Coronary artery (tissue), 2 donors: ENCODE measurements at regions not wholly inside any gene's neighbourhood (a gene's known extent, or its start where the extent isn't known, plus 50 kb on each side); places are given as distances from the start of the nearest gene placed in this dataset.
"Not testable (repeated sequence)": the region's sequence is repeated elsewhere in the genome, so short reads cannot be mapped to it uniquely, and the experiment has no call there.

ENCODE experiments used
- DNase-seq: peaks from one replicate; pipeline ENCODE4 v3.0.0-alpha.2; 2017; ENCODE audit warnings: low spot score
- H3K27ac ChIP-seq, 2 donors: fragments of 200-600 bp; sonication (generic); one replicate each; pipeline ENCODE4 v1.5.1; 2016 to 2019
- H3K4me3 ChIP-seq: fragments of 200-600 bp; sonication (generic); 2 replicates; pipeline ENCODE4 v1.5.1; 2016; ENCODE audit warnings: mild to moderate bottlenecking, moderate library complexity
- TF ChIP-seq, protein P1 (sequence below): fragments of 200-600 bp; sonication (generic); IDR thresholded peaks from one replicate; pipeline ENCODE4 v1.5.1; 2019; ENCODE audit warnings: antibody characterized with exemption

DNA sequence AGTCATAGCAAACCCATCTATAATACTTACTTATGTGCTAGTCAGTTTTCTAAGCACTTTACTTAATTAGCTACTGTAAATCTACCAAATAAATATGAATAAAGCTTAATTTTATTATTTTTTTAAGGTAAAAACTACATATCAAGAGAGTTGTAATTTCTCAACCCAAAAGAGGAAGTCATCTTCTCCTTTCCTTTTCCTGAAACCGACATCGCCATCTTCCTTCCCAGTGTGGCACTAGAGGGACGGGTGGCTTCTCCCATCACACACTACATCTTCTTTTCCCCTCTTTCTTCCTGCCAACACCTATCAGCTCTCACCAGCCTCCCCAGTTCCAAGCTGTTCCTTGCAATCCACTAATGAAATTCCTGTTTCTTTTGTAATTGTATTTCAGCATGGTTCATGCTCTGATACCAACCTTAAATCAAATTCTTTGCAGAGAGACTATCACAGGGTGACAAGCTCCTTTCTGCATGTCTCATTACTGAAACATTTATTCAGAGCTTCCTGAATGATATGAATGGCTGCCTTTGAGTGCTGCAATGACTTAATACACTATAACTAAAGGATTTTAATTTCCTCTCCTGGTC is 251.6 kb upstream of the FAM78B start:
- Histone ChIP-seq H3K4me3 (no peak overlapping the region), H3K27ac (no peak overlapping the region)
- no peak for DNase-seq
- TF ChIP-seq, protein P1, sequence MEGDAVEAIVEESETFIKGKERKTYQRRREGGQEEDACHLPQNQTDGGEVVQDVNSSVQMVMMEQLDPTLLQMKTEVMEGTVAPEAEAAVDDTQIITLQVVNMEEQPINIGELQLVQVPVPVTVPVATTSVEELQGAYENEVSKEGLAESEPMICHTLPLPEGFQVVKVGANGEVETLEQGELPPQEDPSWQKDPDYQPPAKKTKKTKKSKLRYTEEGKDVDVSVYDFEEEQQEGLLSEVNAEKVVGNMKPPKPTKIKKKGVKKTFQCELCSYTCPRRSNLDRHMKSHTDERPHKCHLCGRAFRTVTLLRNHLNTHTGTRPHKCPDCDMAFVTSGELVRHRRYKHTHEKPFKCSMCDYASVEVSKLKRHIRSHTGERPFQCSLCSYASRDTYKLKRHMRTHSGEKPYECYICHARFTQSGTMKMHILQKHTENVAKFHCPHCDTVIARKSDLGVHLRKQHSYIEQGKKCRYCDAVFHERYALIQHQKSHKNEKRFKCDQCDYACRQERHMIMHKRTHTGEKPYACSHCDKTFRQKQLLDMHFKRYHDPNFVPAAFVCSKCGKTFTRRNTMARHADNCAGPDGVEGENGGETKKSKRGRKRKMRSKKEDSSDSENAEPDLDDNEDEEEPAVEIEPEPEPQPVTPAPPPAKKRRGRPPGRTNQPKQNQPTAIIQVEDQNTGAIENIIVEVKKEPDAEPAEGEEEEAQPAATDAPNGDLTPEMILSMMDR = no peak

- not testable (repeated sequence) for H3K4me3 ChIP-seq, DNase-seq
These were observed 255.8 kb upstream of the FAM78B start for GRCh38 chr1:166422586-166422985.

DNA sequence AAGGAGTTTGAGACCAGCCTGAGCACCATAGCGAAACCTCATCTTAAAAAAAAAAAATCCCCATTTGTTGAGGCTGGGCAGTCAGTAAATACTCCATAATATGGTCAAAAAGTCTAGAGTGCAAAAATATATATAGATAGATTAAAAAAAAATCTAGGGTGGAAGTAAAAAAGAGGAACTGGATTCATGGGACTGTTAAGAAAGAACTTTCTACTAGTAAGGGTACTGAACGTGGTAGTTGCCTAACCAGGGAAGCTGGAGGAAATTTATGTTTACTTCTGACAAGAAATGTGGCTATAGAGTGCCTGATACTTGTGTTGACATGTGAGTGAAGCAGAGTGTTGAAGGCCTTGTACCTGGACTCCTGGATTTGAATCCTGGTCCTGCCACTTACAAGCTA is 265.9 kb upstream of the FAM78B start:
- H3K27ac ChIP-seq = no peak overlapping the region
- H3K4me3 ChIP-seq = no peak overlapping the region
- no peak for DNase-seq
- TF ChIP-seq, protein P1 = no peak

More at GRCh38 chr1:166422586-166422985, 255.8 kb upstream of the FAM78B start:
- H3K27ac ChIP-seq = not testable (repeated sequence)

GRCh38 chr1:166433404-166434304 is 266.9 kb upstream of the FAM78B start:
- not testable (repeated sequence) for H3K27ac ChIP-seq, DNase-seq, H3K4me3 ChIP-seq

DNA sequence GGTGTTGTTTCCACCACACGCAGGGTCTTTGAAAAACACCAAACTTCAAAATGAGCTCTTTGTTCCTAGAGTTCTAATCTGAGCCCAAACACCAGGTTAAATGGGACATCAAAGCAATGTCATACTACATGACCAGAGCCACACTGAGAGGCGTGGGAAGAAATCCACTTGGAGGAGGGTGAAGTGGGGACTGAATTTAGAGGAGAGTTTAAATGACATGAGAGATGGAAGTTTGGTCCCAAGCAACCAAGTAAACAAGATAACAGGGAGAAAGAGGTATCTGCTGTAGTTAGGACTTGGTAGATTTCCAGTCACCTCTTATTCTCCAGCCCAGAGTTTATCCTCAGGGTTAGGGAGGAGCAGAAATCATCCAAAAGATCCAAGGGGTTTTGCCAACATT is 290.9 kb upstream of the FAM78B start:
- DNase-seq = no peak
- TF ChIP-seq, protein P1 = no peak
- Histone ChIP-seq H3K27ac (no peak overlapping the region), H3K4me3 (no peak overlapping the region)

- H3K27ac ChIP-seq = no peak overlapping the region
- DNase-seq = no peak
- TF ChIP-seq, protein P1 = no peak
- H3K4me3 ChIP-seq = no peak overlapping the region
These were observed 297.5 kb upstream of the FAM78B start for GRCh38 chr1:166464333-166464732.

- TF ChIP-seq, protein P1 = no peak
- no peak for DNase-seq
- Histone ChIP-seq H3K27ac (no peak overlapping the region), H3K4me3 (no peak overlapping the region)
These were observed 303.2 kb upstream of the FAM78B start for GRCh38 chr1:166470014-166470413.

DNA sequence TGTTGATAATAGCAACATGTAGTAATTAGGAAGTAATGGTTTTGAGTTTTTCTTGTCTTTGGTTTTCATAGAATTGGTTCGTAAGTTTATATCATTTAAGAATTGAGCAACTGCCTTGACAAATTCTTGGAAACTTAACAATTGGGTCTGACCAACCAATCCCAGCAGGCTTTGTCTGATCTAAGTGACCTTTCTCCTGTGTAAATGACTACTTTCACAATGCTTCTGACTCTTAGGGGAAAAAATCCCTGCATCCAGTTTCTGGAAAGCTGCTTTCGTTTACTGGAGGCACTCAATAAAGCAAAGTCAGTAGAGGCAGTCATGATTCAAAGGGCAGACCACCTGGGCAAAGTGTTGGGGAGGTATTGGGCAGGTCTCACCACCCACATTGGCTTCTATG is 303.6 kb upstream of the FAM78B start:
- DNase-seq = no peak
- Histone ChIP-seq H3K27ac (no peak overlapping the region), H3K4me3 (no peak overlapping the region)
- TF ChIP-seq, protein P1 = no peak
